ENCODE measurements at regions not wholly inside any gene's neighbourhood (a gene's known extent, or its start where the extent isn't known, plus 50 kb on each side); places are given as distances from the start of the nearest gene placed in this dataset.

GRCh38 chr18:70386582-70386981 is 97.7 kb downstream of the SOCS6 start:
- TF ChIP-seq L3MBTL2 (conservative IDR thresholded peaks at IDR 0.05), result no peak
- no peak for TF ChIP-seq FOXM1 (IDR thresholded peaks at IDR 0.05; ENCODE audit: borderline replicate concordance)
- no peak for TF ChIP-seq SUZ12 (IDR thresholded peaks at IDR 0.05)
- TF ChIP-seq CTBP1 (IDR thresholded peaks at IDR 0.05; ENCODE audit: borderline replicate concordance), result no peak
- no peak for TF ChIP-seq ZNF384 (IDR thresholded peaks at IDR 0.05)
